MM.1S (cell line): ENCODE measurements at regions not wholly inside any gene's neighbourhood (a gene's known extent, or its start where the extent isn't known, plus 50 kb on each side); places are given as distances from the start of the nearest gene placed in this dataset.

Experiments
- CTCF ChIP-seq: fragments of 300-600 bp; sonication (generic); IDR thresholded peaks from 2 replicates; pipeline ENCODE4 v1.5.1; 2016; ENCODE audit warnings: antibody characterized with exemption, low read length, mixed read lengths
- EZH2phosphoT487 ChIP-seq: fragments of 300-600 bp; sonication (generic); IDR thresholded peaks from 2 replicates; pipeline ENCODE4 v1.6.1; 2018; ENCODE audit warnings: antibody characterized with exemption, low read length

- TF ChIP-seq CTCF (no peak), EZH2phosphoT487 (no peak)
These were observed 73.5 kb upstream of the XCR1 start for GRCh38 chr3:46100812-46101211.
